ENCODE measurements at regions not wholly inside any gene's neighbourhood (a gene's known extent, or its start where the extent isn't known, plus 50 kb on each side); places are given as distances from the start of the nearest gene placed in this dataset.

DNA sequence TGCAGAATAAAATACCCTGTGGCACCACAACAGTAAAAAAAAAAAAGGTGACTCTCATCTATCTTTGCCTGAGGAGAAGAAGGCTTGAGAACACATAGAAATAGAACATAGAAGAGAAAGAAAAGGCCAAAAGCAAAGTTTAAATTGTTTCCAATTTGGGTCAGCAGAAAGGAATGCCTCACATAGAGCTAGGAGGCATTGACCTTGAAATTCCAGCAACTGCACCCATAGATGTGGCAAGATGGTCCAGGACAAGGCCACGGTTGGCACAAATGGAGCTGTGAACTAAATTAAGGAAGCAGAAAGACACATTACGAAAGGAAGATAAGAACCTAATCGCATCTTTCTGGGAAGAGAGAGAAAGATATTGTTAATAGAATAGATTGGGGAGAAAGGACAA lies 588.3 kb downstream of the LMO4 start:
- no peak for DNase-seq (ENCODE audit: low read depth)
- TF ChIP-seq CTCF (conservative IDR thresholded peaks at IDR 0.05; ENCODE audit: control insufficient read depth, insufficient read depth, low read depth, low read length), result no peak
- H3K4me3 ChIP-seq (ENCODE audit: control insufficient read depth, low read depth, low read length), result no peak overlapping the region

- H3K4me3 ChIP-seq (ENCODE audit: control insufficient read depth, low read depth, low read length), result no peak overlapping the region
- DNase-seq (ENCODE audit: low read depth), result no peak
- no peak for TF ChIP-seq CTCF (conservative IDR thresholded peaks at IDR 0.05; ENCODE audit: control insufficient read depth, insufficient read depth, low read depth, low read length)
These were observed 589.7 kb downstream of the LMO4 start for GRCh38 chr1:87918398-87918797.

- H3K4me3 ChIP-seq (ENCODE audit: control insufficient read depth, low read depth, low read length), result no peak overlapping the region
- no peak for DNase-seq (ENCODE audit: low read depth)
- TF ChIP-seq CTCF (conservative IDR thresholded peaks at IDR 0.05; ENCODE audit: control insufficient read depth, insufficient read depth, low read depth, low read length), result no peak
These were observed 594.2 kb downstream of the LMO4 start for GRCh38 chr1:87922885-87923284.

- DNase-seq (ENCODE audit: low read depth), result no peak
- no peak for TF ChIP-seq CTCF (conservative IDR thresholded peaks at IDR 0.05; ENCODE audit: control insufficient read depth, insufficient read depth, low read depth, low read length)
- H3K4me3 ChIP-seq (ENCODE audit: control insufficient read depth, low read depth, low read length), result no peak overlapping the region
These were observed 597.6 kb downstream of the LMO4 start for GRCh38 chr1:87926131-87926830.

- no peak for TF ChIP-seq CTCF (conservative IDR thresholded peaks at IDR 0.05; ENCODE audit: control insufficient read depth, insufficient read depth, low read depth, low read length)
- no peak for DNase-seq (ENCODE audit: low read depth)
These were observed 598.2 kb downstream of the LMO4 start for GRCh38 chr1:87926921-87927320.

GRCh38 chr1:87927391-87928280 lies 599.0 kb downstream of the LMO4 start:
- TF ChIP-seq CTCF (conservative IDR thresholded peaks at IDR 0.05; ENCODE audit: control insufficient read depth, insufficient read depth, low read depth, low read length), result no peak

More at GRCh38 chr1:87926921-87927320, 598.2 kb downstream of the LMO4 start:
- H3K4me3 ChIP-seq (ENCODE audit: control insufficient read depth, low read depth, low read length), result no peak overlapping the region

More at GRCh38 chr1:87927391-87928280, 599.0 kb downstream of the LMO4 start:
- no peak overlapping the region for H3K4me3 ChIP-seq (ENCODE audit: control insufficient read depth, low read depth, low read length)
- DNase-seq (ENCODE audit: low read depth), result no peak

All from fibroblast of mammary gland (primary cell).